PC-3 (cell line): ENCODE measurements at regions not wholly inside any gene's neighbourhood (a gene's known extent, or its start where the extent isn't known, plus 50 kb on each side); places are given as distances from the start of the nearest gene placed in this dataset.

Source experiments
- EZH2 ChIP-seq: fragments of 300-600 bp; sonication (generic); IDR thresholded peaks from one replicate; pipeline ENCODE4 v1.6.1; 2017; ENCODE audit warnings: antibody characterized with exemption, mild to moderate bottlenecking, low read length; ENCODE audit not compliant: unreplicated experiment
- EZH2phosphoT487 ChIP-seq: fragments of 300-600 bp; sonication (generic); IDR thresholded peaks from 2 replicates; pipeline ENCODE4 v1.6.1; 2018; ENCODE audit warnings: mild to moderate bottlenecking, antibody characterized with exemption, low read length, borderline replicate concordance
- TF ChIP-seq, protein P1 (sequence below): fragments of 300-600 bp; sonication (generic); conservative IDR thresholded peaks from 2 replicates; pipeline ENCODE4 v1.5.1; 2017; ENCODE audit warnings: antibody characterized with exemption, low read depth, mild to moderate bottlenecking, low read length

DNA sequence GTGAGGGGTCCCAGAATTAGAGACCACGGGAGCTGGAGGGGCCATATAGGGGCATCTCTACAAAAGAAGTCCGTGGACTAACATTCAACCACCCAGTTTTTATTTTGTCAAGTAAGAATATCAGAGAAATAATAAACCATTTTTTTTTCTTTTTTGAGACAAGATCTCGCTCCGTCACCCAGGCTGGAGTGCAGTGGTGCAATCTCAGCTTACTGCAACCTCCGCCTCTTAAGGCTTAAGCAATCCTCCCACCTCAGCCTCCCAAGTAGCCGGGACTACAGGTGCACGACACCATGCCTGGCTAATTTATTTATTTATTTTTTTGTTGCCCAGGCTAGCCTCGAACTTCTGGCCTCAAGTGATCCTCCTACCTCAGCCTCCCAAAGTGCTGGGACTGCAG is 82.7 kb downstream of the ZFP36L2 start:
- TF ChIP-seq, protein P1, sequence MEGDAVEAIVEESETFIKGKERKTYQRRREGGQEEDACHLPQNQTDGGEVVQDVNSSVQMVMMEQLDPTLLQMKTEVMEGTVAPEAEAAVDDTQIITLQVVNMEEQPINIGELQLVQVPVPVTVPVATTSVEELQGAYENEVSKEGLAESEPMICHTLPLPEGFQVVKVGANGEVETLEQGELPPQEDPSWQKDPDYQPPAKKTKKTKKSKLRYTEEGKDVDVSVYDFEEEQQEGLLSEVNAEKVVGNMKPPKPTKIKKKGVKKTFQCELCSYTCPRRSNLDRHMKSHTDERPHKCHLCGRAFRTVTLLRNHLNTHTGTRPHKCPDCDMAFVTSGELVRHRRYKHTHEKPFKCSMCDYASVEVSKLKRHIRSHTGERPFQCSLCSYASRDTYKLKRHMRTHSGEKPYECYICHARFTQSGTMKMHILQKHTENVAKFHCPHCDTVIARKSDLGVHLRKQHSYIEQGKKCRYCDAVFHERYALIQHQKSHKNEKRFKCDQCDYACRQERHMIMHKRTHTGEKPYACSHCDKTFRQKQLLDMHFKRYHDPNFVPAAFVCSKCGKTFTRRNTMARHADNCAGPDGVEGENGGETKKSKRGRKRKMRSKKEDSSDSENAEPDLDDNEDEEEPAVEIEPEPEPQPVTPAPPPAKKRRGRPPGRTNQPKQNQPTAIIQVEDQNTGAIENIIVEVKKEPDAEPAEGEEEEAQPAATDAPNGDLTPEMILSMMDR = no peak
- TF ChIP-seq EZH2phosphoT487 (no peak), EZH2 (no peak)
